ENCODE measurements at regions not wholly inside any gene's neighbourhood (a gene's known extent, or its start where the extent isn't known, plus 50 kb on each side); places are given as distances from the start of the nearest gene placed in this dataset.

- TF ChIP-seq CTCF (IDR thresholded peaks at IDR 0.05; ENCODE audit: unreplicated experiment): no peak
- no peak overlapping the region for H3K27ac Mint-ChIP-seq (ENCODE audit: unreplicated experiment)
- DNase-seq: no peak
- peaks cover 9% of the 10 kb centered on the region for H3K9me3 Mint-ChIP-seq (ENCODE audit: low read depth, unreplicated experiment)
- H3K4me3 Mint-ChIP-seq (ENCODE audit: low read depth, unreplicated experiment): no peak overlapping the region
- BruUV-seq (replicated peaks): no TSS peak
- H3K27me3 Mint-ChIP-seq (ENCODE audit: unreplicated experiment): no peaks in the 10 kb centered on the region
- H3K36me3 Mint-ChIP-seq (ENCODE audit: insufficient read depth, unreplicated experiment): no peaks in the 10 kb centered on the region
- H3K4me1 Mint-ChIP-seq (ENCODE audit: low read depth, unreplicated experiment): no peaks in the 10 kb centered on the region
- CTCF ChIA-PET: no interaction called here
- intact Hi-C loops (cut with micrococcal nuclease; ENCODE audit: unreplicated experiment): no loop called here
Observed at GRCh38 chr5:5721881-5722280, 299.4 kb downstream of the ICE1 start.

DNA sequence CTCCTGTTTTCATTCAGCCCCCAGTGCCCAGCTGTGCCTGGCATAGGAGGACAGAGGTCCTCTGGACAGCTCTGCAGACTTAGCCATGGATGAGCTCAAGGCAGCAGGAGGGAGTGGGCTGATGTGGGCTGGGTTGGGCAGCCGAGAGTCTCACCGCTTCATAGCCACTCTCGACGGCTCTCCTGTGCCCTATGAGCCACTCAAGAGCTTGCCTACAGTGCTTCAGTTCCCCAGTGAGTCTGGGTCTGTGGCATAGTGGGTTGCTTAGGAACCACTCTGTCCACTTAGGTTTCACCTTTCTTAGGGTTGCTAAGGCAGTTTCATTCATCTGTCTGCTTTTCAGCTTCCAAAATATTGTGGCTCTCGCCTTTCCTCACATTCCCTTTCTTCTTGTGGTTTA lies 296.8 kb downstream of the ICE1 start:
- intact Hi-C loops (cut with micrococcal nuclease; ENCODE audit: unreplicated experiment): no loop called here
- Mint-ChIP-seq H3K36me3 (ENCODE audit: insufficient read depth, unreplicated experiment) (no peaks in the 10 kb centered on the region), H3K27ac (ENCODE audit: unreplicated experiment) (no peak overlapping the region), H3K4me1 (ENCODE audit: low read depth, unreplicated experiment) (no peaks in the 10 kb centered on the region), H3K27me3 (ENCODE audit: unreplicated experiment) (no peaks in the 10 kb centered on the region), H3K9me3 (ENCODE audit: low read depth, unreplicated experiment) (peaks cover 7% of the 10 kb centered on the region), H3K4me3 (ENCODE audit: low read depth, unreplicated experiment) (no peak overlapping the region)
- CTCF ChIA-PET: no interaction called here
- TF ChIP-seq CTCF (IDR thresholded peaks at IDR 0.05; ENCODE audit: unreplicated experiment): no peak
- no TSS peak for BruUV-seq (replicated peaks)
- DNase-seq: no peak

- CTCF ChIA-PET: interaction anchor here (1.0 kb wide), 1 partner anchor 12 kb away, joined by 3 read pairs; no protein-coding TSS in a partner anchor
- no peak for TF ChIP-seq CTCF (IDR thresholded peaks at IDR 0.05; ENCODE audit: unreplicated experiment)
- H3K4me3 Mint-ChIP-seq (ENCODE audit: low read depth, unreplicated experiment): no peak overlapping the region
- no peaks in the 10 kb centered on the region for H3K27me3 Mint-ChIP-seq (ENCODE audit: unreplicated experiment)
- peaks cover 6% of the 10 kb centered on the region for H3K9me3 Mint-ChIP-seq (ENCODE audit: low read depth, unreplicated experiment)
- no TSS peak for BruUV-seq (replicated peaks)
- no peak for DNase-seq
- intact Hi-C loops (cut with micrococcal nuclease; ENCODE audit: unreplicated experiment): no loop called here
- no peak overlapping the region for H3K27ac Mint-ChIP-seq (ENCODE audit: unreplicated experiment)
- no peaks in the 10 kb centered on the region for H3K36me3 Mint-ChIP-seq (ENCODE audit: insufficient read depth, unreplicated experiment)
- H3K4me1 Mint-ChIP-seq (ENCODE audit: low read depth, unreplicated experiment): no peaks in the 10 kb centered on the region
Observed at GRCh38 chr5:5716665-5717064, 294.2 kb downstream of the ICE1 start.

DNA sequence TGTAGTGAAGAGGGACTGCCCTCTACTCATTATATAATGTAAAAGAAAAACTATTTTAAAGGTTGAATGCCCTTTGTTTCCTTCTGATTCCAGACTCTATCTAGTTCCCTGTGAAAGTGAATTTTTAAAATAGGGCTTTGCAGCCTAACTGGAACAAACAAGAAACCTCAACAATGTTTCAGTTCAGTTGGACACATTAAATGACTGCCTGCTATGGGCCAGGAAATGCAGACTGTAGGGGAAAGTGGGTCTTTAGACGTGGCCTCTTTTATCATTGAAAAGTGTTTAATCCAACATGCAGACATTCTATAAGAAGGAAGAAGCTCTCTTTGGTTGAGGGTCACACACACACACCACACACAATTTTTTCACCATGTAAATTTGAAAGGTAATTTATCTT lies 289.1 kb downstream of the ICE1 start:
- Mint-ChIP-seq H3K36me3 (ENCODE audit: insufficient read depth, unreplicated experiment) (no peaks in the 10 kb centered on the region), H3K4me1 (ENCODE audit: low read depth, unreplicated experiment) (no peaks in the 10 kb centered on the region), H3K27me3 (ENCODE audit: unreplicated experiment) (no peaks in the 10 kb centered on the region), H3K9me3 (ENCODE audit: low read depth, unreplicated experiment) (peaks cover 3% of the 10 kb centered on the region), H3K4me3 (ENCODE audit: low read depth, unreplicated experiment) (no peak overlapping the region), H3K27ac (ENCODE audit: unreplicated experiment) (no peak overlapping the region)
- CTCF ChIA-PET: no interaction called here
- intact Hi-C loops (cut with micrococcal nuclease; ENCODE audit: unreplicated experiment): no loop called here
- no TSS peak for BruUV-seq (replicated peaks)
- no peak for TF ChIP-seq CTCF (IDR thresholded peaks at IDR 0.05; ENCODE audit: unreplicated experiment)
- no peak for DNase-seq

- H3K9me3 Mint-ChIP-seq (ENCODE audit: low read depth, unreplicated experiment): no peaks in the 10 kb centered on the region
- DNase-seq: no peak
- no peaks in the 10 kb centered on the region for H3K27me3 Mint-ChIP-seq (ENCODE audit: unreplicated experiment)
- no peaks in the 10 kb centered on the region for H3K4me1 Mint-ChIP-seq (ENCODE audit: low read depth, unreplicated experiment)
- no peaks in the 10 kb centered on the region for H3K36me3 Mint-ChIP-seq (ENCODE audit: insufficient read depth, unreplicated experiment)
- intact Hi-C loops (cut with micrococcal nuclease; ENCODE audit: unreplicated experiment): no loop called here
- H3K4me3 Mint-ChIP-seq (ENCODE audit: low read depth, unreplicated experiment): no peak overlapping the region
- CTCF ChIA-PET: no interaction called here
- BruUV-seq (replicated peaks): no TSS peak
- no peak overlapping the region for H3K27ac Mint-ChIP-seq (ENCODE audit: unreplicated experiment)
- no peak for TF ChIP-seq CTCF (IDR thresholded peaks at IDR 0.05; ENCODE audit: unreplicated experiment)
Observed at GRCh38 chr5:5711112-5711511, 288.6 kb downstream of the ICE1 start.

All from Calu3 (cell line).